ENCODE measurements at regions not wholly inside any gene's neighbourhood (a gene's known extent, or its start where the extent isn't known, plus 50 kb on each side); places are given as distances from the start of the nearest gene placed in this dataset.

- Histone ChIP-seq H3K9me3 (ENCODE audit: low read length) (no peaks in the 10 kb centered on the region), H3K4me3 (ENCODE audit: low read length) (no peak overlapping the region), H3K27ac (ENCODE audit: low read length) (no peak overlapping the region), H3K4me1 (ENCODE audit: insufficient read depth, low read length) (peaks cover 10% of the 10 kb centered on the region), H4K20me1 (ENCODE audit: low read length) (no peaks in the 10 kb centered on the region), H3K27me3 (ENCODE audit: low read length) (no peaks in the 10 kb centered on the region), H2AFZ (ENCODE audit: low read length) (peak overlapping the region; percentile 55), H3F3A (ENCODE audit: low read length, unreplicated experiment) (no peaks in the 10 kb centered on the region), H3K4me2 (ENCODE audit: low read length) (no peak overlapping the region), H3K9me2 (replicated peaks; ENCODE audit: low read length) (no peaks in the 10 kb centered on the region), H3K36me3 (ENCODE audit: low read depth, low read length) (no peaks in the 10 kb centered on the region), H3K79me2 (ENCODE audit: low read length) (no peaks in the 10 kb centered on the region), H3K9ac (ENCODE audit: low read length) (no peak overlapping the region)
- ATAC-seq: no peak
- ChIA-PET POLR2A (ENCODE audit: unreplicated experiment) (no interaction called here), CTCF (interaction anchor here (0.6 to 1.2 kb wide), 6 partner anchors 34 to 433 kb away, joined by 3 to 16 read pairs (median 6); no protein-coding TSS in a partner anchor)
- no TSS peak for BruUV-seq (replicated peaks)
- intact Hi-C loops (cut with micrococcal nuclease): loop anchor here (1.0 to 10.0 kb wide), 5 partner anchors 57 to 885 kb away; no protein-coding TSS in a partner anchor
- TF ChIP-seq EZH2 (IDR thresholded peaks at IDR 0.05; ENCODE audit: low read length, unreplicated experiment) (no peak), EZH2phosphoT487 (IDR thresholded peaks at IDR 0.05; ENCODE audit: borderline replicate concordance, low read length) (no peak), CTCF (conservative IDR thresholded peaks at IDR 0.05; ENCODE audit: low read depth, low read length) (no peak)
- DNase-seq: no peak
Measured at GRCh38 chr1:88179943-88180342, 504.1 kb upstream of the PKN2 start.

GRCh38 chr1:88180449-88181108 lies 503.5 kb upstream of the PKN2 start:
- intact Hi-C loops (cut with micrococcal nuclease): loop anchor here (1.0 to 10.0 kb wide), 5 partner anchors 57 to 886 kb away; no protein-coding TSS in a partner anchor
- TF ChIP-seq EZH2 (IDR thresholded peaks at IDR 0.05; ENCODE audit: low read length, unreplicated experiment): no peak
- peak; percentile 96 for TF ChIP-seq CTCF (conservative IDR thresholded peaks at IDR 0.05; ENCODE audit: low read depth, low read length)
- no peak for TF ChIP-seq EZH2phosphoT487 (IDR thresholded peaks at IDR 0.05; ENCODE audit: borderline replicate concordance, low read length)
- Histone ChIP-seq H3K4me2 (ENCODE audit: low read length) (no peak overlapping the region), H3K27me3 (ENCODE audit: low read length) (no peaks in the 10 kb centered on the region), H2AFZ (ENCODE audit: low read length) (peak overlapping the region; percentile 55), H4K20me1 (ENCODE audit: low read length) (no peaks in the 10 kb centered on the region), H3K4me3 (ENCODE audit: low read length) (no peak overlapping the region), H3K79me2 (ENCODE audit: low read length) (no peaks in the 10 kb centered on the region), H3K36me3 (ENCODE audit: low read depth, low read length) (no peaks in the 10 kb centered on the region), H3K9me2 (replicated peaks; ENCODE audit: low read length) (no peaks in the 10 kb centered on the region), H3K4me1 (ENCODE audit: insufficient read depth, low read length) (peaks cover 6% of the 10 kb centered on the region), H3F3A (ENCODE audit: low read length, unreplicated experiment) (no peaks in the 10 kb centered on the region), H3K9me3 (ENCODE audit: low read length) (no peaks in the 10 kb centered on the region), H3K27ac (ENCODE audit: low read length) (no peak overlapping the region), H3K9ac (ENCODE audit: low read length) (no peak overlapping the region)
- CTCF ChIA-PET: interaction anchor here (0.5 to 1.2 kb wide), 9 partner anchors 11 to 369 kb away, joined by 3 to 16 read pairs (median 4); no protein-coding TSS in a partner anchor
- peak; percentile 85 for DNase-seq
- no TSS peak for BruUV-seq (replicated peaks)
- POLR2A ChIA-PET (ENCODE audit: unreplicated experiment): no interaction called here
- ATAC-seq: peak; percentile 98

- H3K36me3 ChIP-seq (ENCODE audit: low read depth, low read length): no peaks in the 10 kb centered on the region
- H4K20me1 ChIP-seq (ENCODE audit: low read length): no peaks in the 10 kb centered on the region
- TF ChIP-seq EZH2 (IDR thresholded peaks at IDR 0.05; ENCODE audit: low read length, unreplicated experiment) (no peak), CTCF (conservative IDR thresholded peaks at IDR 0.05; ENCODE audit: low read depth, low read length) (no peak), EZH2phosphoT487 (IDR thresholded peaks at IDR 0.05; ENCODE audit: borderline replicate concordance, low read length) (no peak)
- H3K4me2 ChIP-seq (ENCODE audit: low read length): no peak overlapping the region
- ChIA-PET CTCF (no interaction called here), POLR2A (ENCODE audit: unreplicated experiment) (no interaction called here)
- BruUV-seq (replicated peaks): no TSS peak
- no peaks in the 10 kb centered on the region for H3K79me2 ChIP-seq (ENCODE audit: low read length)
- no peak overlapping the region for H3K4me3 ChIP-seq (ENCODE audit: low read length)
- no peak overlapping the region for H3K9ac ChIP-seq (ENCODE audit: low read length)
- no peaks in the 10 kb centered on the region for H3F3A ChIP-seq (ENCODE audit: low read length, unreplicated experiment)
- no peak overlapping the region for H2AFZ ChIP-seq (ENCODE audit: low read length)
- ATAC-seq: no peak
- no peaks in the 10 kb centered on the region for H3K9me2 ChIP-seq (replicated peaks; ENCODE audit: low read length)
- H3K27ac ChIP-seq (ENCODE audit: low read length): no peak overlapping the region
- H3K9me3 ChIP-seq (ENCODE audit: low read length): no peaks in the 10 kb centered on the region
- intact Hi-C loops (cut with micrococcal nuclease): loop anchor here (10.0 kb wide), 1 partner anchor 892 kb away; no protein-coding TSS in a partner anchor
- H3K27me3 ChIP-seq (ENCODE audit: low read length): no peaks in the 10 kb centered on the region
- DNase-seq: no peak
- peaks cover 8% of the 10 kb centered on the region; the same call in 1 of the 2 replicates for H3K4me1 ChIP-seq (ENCODE audit: insufficient read depth, low read length)
Measured at GRCh38 chr1:88186911-88187310, 497.2 kb upstream of the PKN2 start.

All from PC-3 (cell line).